HepG2 (cell line): ENCODE measurements at regions not wholly inside any gene's neighbourhood (a gene's known extent, or its start where the extent isn't known, plus 50 kb on each side); places are given as distances from the start of the nearest gene placed in this dataset.

Experiments used
- CBFB ChIP-seq: sonication (generic); formaldehyde crosslinking; IDR thresholded peaks from 2 replicates; pipeline ENCODE4 v1.4.0; 2020; ENCODE audit warnings: missing genetic modification reagents
- CHD2 ChIP-seq: IDR thresholded peaks from 2 replicates; pipeline ENCODE4 v1.6.1; 2011; ENCODE audit warnings: low read depth, low read length, improper control_type of control experiment
- GABPA ChIP-seq, 2 experiments: IDR thresholded peaks; 2 replicates each; pipeline ENCODE4 v1.6.1; 2011 to 2016; ENCODE audit warnings: low read depth in 2 of 2, low read length in 1 of 2, missing biosample characterization in 1 of 2, missing genetic modification characterization in 1 of 2
- MED13 ChIP-seq: sonication (generic); formaldehyde crosslinking; IDR thresholded peaks from 2 replicates; pipeline ENCODE4 v1.5.0; 2020; ENCODE audit warnings: missing genetic modification reagents
- POLR2G ChIP-seq: fragments of 200-400 bp; formaldehyde crosslinking; IDR thresholded peaks from 2 replicates; pipeline ENCODE4 v1.6.1; 2018; ENCODE audit warnings: mild to moderate bottlenecking, low read depth, low read length, moderate library complexity
- TOE1 ChIP-seq: sonication (generic); formaldehyde crosslinking; IDR thresholded peaks from 2 replicates; pipeline ENCODE4 v1.4.0; 2020; ENCODE audit warnings: mild to moderate bottlenecking, missing genetic modification reagents
- ZNF709 ChIP-seq: sonication (generic); formaldehyde crosslinking; IDR thresholded peaks from 2 replicates; pipeline ENCODE4 v1.5.0; 2020; ENCODE audit warnings: mild to moderate bottlenecking, missing genetic modification reagents
- ZNF749 ChIP-seq: sonication (generic); formaldehyde crosslinking; IDR thresholded peaks from 2 replicates; pipeline ENCODE4 v1.8.0; 2022; ENCODE audit warnings: mild to moderate bottlenecking, missing genetic modification reagents, moderate library complexity, borderline replicate concordance
- ZNF776 ChIP-seq: sonication (generic); formaldehyde crosslinking; IDR thresholded peaks from 2 replicates; pipeline ENCODE4 v1.4.0; 2020; ENCODE audit warnings: mild to moderate bottlenecking, missing genetic modification reagents
- ZNF777 ChIP-seq: sonication (generic); formaldehyde crosslinking; IDR thresholded peaks from 2 replicates; pipeline ENCODE4 v1.4.0; 2020; ENCODE audit warnings: missing genetic modification reagents
- TF ChIP-seq, protein P1 (sequence below): sonication (generic); formaldehyde crosslinking; IDR thresholded peaks from 2 replicates; pipeline ENCODE4 v1.4.0; 2020; ENCODE audit warnings: low read depth, mild to moderate bottlenecking, missing genetic modification reagents
- TF ChIP-seq, protein P2 (sequence below): sonication (generic); formaldehyde crosslinking; IDR thresholded peaks from 2 replicates; pipeline ENCODE4 v1.5.0; 2020; ENCODE audit warnings: missing genetic modification reagents
- TF ChIP-seq, protein P3 (sequence below): IDR thresholded peaks from 2 replicates; pipeline ENCODE4 v1.6.1; 2012; ENCODE audit warnings: inconsistent platforms

DNA sequence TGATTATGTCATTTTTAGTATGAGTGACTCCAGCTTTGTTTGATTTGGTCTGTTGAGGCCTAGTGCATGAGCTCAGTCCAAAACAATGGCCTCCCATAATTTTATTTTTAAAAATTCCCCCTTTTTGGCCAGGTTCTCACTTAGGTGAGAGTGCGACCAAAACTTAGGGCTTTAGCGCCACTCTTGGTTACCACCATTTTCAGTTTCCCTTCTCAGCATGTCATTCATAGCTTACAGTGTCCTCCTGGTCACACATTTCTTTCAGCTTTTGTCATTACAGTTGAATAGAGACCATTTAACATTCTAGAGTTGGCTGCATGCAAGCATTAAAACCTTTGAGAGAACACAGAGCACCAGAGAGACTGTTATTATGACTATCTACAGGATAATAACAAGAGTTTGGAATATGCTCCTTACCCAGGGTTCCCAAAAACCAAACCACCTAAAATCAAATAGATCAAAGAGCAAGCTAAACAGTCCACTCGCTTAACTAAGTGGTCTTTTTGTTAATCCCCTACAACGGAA is 85.4 kb downstream of the TLR5 start:
- TF ChIP-seq CBFB (CRISPR knock-in tag) (no peak), ZNF777 (CRISPR knock-in tag) (no peak), ZNF776 (CRISPR knock-in tag) (no peak), ZNF709 (CRISPR knock-in tag) (no peak), TOE1 (CRISPR knock-in tag) (no peak), ZNF749 (CRISPR knock-in tag) (no peak), POLR2G (no peak), GABPA (IDR thresholded peaks at IDR 0.05; ENCODE audit: low read depth, low read length) (no peak), GABPA (CRISPR knock-in tag; IDR thresholded peaks at IDR 0.05; ENCODE audit: low read depth) (no peak), MED13 (CRISPR knock-in tag) (no peak), CHD2 (no peak)
- TF ChIP-seq, protein P1, sequence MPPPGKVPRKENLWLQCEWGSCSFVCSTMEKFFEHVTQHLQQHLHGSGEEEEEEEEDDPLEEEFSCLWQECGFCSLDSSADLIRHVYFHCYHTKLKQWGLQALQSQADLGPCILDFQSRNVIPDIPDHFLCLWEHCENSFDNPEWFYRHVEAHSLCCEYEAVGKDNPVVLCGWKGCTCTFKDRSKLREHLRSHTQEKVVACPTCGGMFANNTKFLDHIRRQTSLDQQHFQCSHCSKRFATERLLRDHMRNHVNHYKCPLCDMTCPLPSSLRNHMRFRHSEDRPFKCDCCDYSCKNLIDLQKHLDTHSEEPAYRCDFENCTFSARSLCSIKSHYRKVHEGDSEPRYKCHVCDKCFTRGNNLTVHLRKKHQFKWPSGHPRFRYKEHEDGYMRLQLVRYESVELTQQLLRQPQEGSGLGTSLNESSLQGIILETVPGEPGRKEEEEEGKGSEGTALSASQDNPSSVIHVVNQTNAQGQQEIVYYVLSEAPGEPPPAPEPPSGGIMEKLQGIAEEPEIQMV: no peak
- TF ChIP-seq, protein P2, sequence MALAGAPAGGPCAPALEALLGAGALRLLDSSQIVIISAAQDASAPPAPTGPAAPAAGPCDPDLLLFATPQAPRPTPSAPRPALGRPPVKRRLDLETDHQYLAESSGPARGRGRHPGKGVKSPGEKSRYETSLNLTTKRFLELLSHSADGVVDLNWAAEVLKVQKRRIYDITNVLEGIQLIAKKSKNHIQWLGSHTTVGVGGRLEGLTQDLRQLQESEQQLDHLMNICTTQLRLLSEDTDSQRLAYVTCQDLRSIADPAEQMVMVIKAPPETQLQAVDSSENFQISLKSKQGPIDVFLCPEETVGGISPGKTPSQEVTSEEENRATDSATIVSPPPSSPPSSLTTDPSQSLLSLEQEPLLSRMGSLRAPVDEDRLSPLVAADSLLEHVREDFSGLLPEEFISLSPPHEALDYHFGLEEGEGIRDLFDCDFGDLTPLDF (CRISPR knock-in tag): no peak
- TF ChIP-seq, protein P3, sequence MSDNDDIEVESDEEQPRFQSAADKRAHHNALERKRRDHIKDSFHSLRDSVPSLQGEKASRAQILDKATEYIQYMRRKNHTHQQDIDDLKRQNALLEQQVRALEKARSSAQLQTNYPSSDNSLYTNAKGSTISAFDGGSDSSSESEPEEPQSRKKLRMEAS: no peak
